Endothelial cell of hepatic sinusoid (primary cell): ENCODE measurements at regions not wholly inside any gene's neighbourhood (a gene's known extent, or its start where the extent isn't known, plus 50 kb on each side); places are given as distances from the start of the nearest gene placed in this dataset.

ENCODE experiments used
- in situ Hi-C: cut with HindIII; loops from 2 replicates; pipeline ENCODE4 v1.10.0; 2017; ENCODE audit warnings: low sequenced_read_pairs

DNA sequence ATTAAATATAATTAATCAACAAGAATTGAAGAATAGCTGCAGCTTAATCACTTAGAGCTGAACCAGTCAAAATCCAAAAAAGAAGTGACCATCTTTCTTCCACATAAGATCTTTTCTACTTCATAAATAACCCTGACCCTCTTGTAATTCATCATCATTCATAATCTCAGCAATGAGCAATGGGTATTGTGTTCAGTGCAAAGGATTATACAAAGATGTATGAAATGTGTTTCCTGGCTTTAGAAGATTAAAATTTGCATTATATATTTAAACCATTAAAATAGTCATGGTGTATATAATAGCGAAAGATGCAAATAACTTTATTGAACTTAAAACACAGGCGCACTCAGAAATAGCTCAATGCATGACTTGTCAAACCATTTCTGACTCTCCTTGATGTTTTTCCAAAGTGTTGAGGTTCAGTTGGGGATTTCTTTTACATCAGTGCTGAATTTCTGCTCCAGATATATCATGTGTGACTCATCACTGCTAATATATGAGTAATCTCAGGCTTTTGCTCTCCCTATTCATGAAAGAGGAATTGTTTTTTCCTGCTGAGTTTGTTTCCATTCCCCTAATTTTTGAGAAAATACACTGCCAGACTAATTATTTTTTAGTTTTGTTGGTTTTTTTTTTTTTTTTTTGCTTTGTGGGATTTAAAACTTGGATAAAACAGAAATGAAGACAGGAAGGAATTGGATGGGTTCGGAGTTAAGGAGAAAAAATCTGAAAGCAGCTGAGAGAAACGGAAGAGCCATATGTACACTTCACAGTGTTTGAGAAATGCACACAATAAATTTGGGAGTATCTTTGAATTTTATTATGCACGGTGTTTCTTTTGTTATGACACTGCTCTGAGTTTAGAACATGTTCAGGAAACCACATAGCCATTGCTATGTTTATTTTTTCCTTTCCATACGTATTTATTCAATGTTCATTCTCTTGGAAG, 290.1 kb upstream of the PCDH7 start:
- in situ Hi-C loops = no loop called here

DNA sequence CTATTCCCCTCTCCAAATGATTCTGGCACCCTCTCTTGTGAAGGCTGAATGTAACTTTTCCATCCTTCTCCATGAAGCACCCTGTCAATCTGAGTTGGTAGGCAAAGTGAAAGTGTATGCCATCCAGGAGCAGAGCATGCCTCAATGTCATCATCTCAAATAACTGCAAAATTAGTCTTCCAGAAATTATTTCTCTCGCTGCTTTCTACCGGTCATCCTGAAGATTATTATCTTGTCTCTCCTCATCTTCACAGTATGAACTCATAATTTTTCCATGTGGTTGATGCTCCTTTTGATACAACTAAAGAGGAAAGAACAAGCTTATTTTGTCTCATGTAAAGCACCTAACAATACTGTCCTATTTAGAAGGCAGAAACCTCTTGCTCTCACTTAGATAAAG, 285.5 kb upstream of the PCDH7 start:
- in situ Hi-C loops = no loop called here

DNA sequence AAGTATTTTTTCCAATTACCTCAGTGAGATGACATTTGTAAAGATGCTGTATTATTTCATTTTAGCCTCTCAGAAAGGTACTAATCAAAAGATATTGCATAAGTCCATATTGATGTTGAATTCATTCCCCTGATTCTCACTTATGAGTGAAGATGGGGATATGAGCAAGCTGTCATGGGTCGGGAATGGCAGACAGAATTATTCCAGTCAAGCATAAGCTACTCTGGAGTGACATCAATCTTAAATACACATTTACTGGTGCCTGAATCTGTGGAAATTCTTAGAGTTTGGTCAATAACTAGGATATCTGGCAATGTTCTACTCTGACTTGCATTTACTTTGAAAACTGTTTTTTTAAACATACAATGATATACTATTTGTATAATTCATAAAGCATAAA, 283.8 kb upstream of the PCDH7 start:
- in situ Hi-C loops = no loop called here

DNA sequence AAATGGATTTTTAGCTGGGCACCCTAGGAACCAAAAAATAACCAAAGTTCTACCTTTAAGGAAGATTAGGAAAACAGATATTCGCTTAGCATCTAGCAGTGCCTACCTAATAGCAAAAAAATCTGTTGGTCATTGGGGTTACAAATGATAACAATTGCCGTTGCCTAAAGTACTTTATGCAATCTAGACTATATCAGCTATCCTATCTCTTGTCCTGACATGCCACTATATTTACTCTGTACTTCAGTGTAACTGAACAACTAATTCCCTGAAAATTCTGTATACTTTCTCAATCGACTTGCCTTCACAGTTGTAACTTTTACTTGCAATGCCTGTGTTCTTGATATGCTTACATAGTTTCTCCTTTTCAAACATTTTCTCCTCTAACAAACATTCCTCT, 282.9 kb upstream of the PCDH7 start:
- in situ Hi-C loops = no loop called here

DNA sequence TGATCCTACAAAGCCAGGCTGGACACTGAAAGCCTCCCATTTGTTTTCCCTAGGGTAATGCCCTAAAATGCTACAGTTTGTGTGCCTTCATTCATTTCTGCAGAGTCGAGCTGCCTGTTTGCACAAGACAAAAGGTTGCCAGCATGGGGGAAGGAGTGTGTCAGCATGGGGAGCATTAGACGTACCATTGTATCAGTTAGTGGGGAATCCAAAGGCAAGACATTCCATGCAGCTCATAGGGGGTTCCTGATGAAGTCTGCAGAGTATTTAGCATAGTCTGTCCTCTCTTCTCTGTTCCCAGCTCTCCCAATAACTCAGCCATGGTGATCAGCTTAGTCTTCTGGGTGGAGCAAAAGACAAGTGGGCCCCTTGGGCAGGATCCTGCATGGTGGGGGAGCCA, 276.9 kb upstream of the PCDH7 start:
- in situ Hi-C loops = no loop called here

DNA sequence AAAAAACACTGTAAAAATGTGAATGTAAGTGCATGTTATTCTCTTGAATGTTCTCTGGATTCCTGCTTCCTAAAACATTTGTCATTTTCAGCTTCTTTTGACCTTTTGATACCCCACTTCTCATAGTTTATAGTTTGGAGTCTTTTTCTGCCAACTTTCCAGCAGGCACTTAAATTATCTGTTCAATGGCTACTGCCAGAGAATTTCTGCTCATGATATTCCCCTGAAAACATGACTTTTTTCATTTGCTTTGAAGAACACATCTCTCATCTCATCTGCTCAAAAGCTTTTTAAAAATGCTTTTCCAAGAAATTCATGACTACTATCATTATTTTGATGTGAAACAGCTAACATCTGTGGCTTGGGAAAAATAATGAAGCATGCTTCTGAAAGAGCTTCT, 269.7 kb upstream of the PCDH7 start:
- in situ Hi-C loops = no loop called here

DNA sequence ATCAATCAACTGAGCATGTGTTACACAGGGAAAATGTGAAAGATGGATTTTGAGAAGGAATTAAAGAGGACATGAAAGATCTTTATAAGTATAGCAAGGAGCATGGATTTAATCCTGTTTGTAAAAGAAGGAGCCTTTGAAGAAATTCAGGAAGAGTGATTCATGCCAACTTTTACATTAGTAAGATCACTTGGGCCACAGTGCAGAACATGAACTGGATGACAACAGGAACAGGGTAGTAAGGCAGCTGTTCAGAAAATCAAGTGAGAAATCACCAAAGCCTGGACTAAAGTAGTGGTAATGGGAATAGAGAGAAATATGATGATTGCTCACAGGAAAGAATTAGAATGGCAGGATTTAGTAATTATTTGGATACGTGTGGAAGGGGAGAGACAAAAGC, 265.7 kb upstream of the PCDH7 start:
- in situ Hi-C loops = no loop called here

DNA sequence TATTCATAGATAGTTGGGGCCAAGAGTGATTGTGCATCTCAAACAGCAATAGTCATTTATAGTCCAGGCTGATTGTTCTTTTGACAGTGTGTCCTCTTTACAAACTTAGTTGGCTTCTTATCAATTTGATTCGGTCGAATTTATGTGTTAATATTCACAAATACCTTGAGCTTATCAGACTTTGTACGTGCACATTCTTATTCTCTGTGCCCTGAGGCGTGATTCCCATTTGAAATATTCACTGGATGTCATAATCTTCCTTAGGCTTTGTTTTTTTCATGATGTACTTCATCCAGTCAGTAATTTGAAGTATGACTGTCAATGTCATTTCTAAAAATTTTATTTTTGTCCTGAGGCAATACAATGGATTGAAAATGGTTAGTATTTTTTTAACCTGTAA, 263.5 kb upstream of the PCDH7 start:
- in situ Hi-C loops = no loop called here

DNA sequence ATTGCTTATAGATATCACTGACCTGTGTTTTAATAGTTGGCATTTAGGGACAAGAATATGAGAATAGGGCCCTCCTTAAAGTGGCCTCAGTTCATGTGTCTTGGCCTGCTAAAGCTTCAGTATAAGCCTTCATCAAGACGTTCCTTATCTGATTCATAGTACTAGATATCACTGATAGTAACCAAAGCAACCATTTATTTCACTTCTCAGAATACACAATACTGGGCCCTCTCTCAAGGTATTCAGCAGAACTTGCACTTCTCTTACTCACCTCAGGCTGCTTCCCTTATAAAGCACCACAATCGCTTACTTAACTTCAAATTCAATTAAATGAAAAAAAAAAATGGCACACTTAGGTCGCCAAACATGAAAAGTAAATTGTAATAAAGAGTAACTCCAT, 259.4 kb upstream of the PCDH7 start:
- in situ Hi-C loops = no loop called here

DNA sequence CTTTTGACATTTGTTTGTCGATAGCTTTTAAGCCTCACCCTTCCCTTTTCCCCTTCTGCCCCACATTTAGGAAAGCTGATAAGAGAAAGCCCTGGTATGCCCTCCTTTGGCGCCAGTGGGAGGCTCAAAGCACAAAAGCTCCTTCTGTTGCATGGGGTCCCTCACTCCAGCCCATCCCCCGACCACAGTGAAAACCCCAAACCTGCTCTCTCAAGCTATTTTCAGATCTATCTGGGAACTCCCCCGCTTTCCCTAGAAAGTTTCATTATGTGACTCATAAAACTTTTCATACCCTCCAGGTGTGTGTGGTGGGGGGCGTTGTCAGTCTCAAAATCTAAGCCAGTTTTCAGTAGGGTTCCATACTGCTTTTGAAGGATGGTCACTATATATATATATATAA, 259.0 kb upstream of the PCDH7 start:
- in situ Hi-C loops = no loop called here

DNA sequence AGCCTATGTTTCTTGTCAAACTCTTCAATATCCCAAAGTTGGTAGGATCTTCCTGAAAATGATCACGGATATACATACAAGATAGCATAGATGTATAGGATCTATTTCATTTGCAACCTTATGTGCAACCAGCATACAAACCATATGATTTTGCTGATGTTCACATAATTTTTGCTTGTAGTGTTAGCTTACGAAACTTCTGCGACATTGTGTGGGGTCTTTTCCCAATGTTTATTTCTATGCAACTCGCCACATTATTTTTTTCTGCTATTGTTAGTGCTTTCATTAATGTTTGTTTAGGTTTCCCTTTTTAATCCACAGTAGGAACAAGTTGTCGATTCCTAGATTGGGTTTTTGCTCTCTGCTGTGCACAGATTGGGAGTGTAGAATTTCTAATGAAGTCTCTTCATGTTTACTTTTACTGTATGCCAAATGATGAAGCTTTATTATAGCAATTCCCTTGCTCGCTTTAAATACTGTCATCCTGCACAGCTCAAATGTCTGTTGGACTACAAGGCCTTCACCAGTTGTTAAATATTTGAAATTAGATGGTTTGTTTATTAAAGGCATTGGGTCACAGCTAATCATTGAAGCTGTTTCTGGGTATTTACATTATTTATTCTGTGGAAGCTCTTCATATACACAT, 257.6 kb upstream of the PCDH7 start:
- in situ Hi-C loops = no loop called here

DNA sequence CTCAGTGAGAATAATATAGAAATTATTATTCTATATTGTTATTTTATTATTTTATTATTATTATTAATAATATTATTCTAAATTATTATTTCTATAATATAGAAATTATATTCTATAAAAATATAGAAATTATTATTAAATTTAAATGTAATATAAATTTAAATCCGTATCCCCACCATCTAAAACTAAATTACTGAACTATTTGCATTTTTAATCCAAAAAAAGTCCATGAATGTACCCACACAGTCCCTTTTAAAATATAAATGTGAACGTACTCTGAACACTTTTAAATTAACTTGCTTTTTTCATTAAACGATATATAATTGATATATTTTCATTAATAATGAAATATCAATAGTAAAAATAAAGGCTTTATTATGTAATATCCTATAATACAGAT, 248.3 kb upstream of the PCDH7 start:
- in situ Hi-C loops = no loop called here

DNA sequence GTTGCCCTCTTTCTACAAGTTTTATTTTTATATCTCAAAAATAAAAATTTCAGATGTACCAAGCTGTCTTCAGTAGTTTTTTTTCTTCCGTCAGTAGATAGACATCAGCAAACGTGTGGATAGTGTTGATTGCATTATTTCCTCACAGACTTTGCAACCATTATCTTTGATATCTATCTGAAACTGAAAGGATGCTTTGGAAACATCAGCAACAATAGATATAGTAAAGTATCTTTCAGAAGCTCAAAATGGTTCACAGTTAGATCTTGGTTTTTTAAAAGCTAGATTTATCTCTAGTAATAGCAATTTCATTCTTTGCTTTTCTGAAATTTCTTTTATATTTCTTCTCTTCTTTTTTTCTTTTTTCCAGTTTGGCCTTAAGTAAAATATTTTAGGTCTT, 246.9 kb upstream of the PCDH7 start:
- in situ Hi-C loops = no loop called here

DNA sequence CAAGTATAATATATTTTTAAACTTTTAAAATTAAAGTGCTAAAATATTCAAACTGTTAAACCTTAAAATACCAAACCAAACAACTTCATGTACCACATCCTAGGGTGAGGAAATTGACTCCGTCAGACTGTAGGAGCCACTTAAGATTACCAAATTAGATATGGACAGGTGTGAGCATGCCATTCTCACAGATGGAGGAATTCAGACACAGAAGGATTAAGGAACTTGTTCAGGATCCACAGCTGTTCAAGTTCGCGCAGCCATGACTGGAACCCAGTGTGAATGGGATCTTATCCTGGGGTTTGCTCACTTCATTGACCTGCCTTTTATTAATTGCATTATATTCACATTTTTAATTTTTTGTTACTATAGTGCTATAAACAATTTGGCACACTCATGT, 224.9 kb upstream of the PCDH7 start:
- in situ Hi-C loops = no loop called here

DNA sequence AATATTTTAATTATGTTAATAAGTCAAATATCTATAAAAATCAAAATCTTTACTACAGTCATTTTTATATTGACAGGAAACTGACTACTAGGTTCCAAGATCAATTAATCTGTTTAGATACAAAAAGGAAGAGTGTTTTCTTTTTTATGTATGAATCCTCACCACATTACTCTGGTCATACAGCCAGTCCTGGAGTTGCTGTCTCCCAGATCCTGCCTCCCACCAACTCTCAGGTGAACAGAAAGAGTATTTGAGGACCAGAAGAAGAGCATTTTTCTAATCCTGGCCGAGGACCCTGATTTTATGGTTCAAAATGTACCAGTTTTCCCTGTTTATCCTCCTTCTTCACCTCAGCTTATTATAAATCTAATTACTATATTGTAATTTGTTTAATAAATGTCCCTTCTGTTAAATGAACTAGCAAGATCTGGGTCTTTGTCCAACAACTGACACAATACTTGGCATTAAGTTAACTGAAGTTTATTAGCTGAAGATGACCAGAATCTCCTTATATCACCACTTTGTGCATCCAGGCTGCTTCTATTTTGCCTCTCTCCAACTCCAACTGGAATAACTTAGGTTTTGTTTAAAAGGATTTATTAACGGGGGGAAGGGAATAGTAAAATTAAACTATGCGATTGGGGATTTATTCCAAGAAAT, 224.4 kb upstream of the PCDH7 start:
- in situ Hi-C loops = no loop called here

DNA sequence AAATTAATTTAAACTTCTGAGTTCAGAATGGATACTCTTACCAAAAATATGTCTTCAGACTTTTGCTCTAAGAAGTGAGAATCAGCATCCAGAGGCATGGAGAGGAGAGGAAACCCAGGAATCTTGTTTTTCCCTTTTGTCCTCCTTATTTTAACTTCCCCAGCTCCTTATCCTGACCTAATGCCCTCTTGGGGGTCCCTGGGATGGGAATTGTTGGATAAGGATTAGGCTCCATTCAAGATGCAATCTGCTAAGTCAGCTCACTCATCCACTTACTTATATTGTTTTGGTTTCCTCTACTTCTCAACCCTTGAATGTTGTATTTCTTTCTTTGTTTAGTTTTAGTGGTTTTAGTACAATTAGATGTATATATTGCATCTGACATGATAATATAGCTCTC, 208.4 kb upstream of the PCDH7 start:
- in situ Hi-C loops = no loop called here

DNA sequence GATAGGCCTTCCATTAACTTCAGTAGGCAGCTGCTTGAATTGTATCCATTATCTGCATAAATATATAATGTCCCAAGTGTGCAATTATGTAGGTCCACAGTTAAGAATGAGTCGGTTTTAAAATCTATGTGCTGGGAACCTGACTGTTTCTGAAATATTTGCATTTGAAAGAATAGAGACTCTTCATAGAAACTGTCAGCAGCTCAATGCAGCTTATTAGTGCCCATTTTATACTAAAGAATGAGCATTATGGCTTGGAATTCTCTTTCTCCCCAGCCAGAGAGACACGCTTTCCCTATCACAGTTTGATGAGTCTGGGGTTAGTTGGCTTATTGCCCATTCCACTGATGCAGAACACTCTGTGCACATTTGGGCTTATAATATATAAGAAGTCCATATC, 202.0 kb upstream of the PCDH7 start:
- in situ Hi-C loops = no loop called here

DNA sequence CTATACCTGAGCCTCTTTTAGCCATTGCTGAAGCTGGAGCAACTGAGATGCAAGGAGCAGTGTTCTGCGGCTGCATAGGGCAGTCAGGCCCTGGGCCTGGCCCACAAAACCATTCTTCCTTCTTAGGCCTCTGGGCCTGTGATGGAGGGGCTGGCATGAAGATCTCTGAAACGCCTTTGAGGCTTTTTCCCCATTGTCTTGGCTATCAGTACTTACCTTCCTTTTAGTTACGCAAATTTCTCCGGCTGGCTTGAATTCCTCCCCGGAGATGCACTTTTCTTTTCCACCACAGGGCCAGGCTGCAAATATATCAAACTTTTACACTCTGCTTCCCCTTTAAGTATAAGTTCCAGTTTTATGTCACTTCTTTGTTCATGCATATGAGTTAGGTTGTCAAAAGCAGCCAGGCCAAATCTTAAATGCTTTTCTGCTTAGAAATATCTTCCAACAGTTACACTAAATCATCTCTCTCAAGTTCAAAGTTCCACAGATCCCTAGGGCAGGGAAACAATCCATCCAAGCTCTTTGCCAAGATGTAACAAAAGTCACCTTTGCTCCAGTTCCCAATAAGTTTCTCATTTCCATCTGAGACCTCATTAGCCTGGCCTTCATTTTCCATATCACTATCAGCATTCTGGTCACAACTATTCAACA, 194.4 kb upstream of the PCDH7 start:
- in situ Hi-C loops = no loop called here

DNA sequence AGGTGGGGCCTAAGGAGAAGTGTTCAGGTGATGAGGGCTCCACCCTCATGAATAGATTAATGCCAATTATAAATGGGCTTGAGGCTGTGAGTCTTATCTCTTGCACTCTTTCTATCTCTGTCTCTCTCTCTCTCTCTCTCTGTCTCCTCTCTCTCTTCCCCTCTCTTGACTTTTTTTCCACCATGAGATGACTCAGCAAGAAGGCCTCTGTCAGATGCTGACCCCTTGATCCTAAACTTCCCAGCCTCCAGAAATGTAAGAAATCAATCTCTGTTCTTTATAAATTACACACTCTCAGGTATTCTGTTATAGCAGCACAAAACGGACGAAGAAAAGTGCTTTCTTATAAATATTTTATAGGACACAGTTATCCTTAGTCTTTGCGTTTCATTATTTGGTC, 184.9 kb upstream of the PCDH7 start:
- in situ Hi-C loops = no loop called here

DNA sequence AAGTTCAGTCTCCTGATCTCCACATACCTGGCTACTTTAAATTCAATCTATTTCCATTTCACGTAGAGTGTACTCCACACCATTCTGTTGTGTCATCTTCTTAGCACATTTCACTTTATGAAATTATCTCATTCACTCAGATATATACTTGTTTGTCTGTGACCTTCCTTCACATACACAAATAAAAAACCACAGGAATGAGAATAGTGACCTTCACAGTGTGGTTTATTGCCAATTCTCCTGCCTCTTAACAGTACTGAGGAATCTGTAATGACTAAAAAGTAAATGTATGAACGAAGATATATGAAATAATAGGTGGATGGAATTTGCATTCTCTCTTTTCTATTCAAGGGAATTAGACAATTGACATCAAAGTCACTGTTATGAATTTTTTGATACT, 183.9 kb upstream of the PCDH7 start:
- in situ Hi-C loops = no loop called here

DNA sequence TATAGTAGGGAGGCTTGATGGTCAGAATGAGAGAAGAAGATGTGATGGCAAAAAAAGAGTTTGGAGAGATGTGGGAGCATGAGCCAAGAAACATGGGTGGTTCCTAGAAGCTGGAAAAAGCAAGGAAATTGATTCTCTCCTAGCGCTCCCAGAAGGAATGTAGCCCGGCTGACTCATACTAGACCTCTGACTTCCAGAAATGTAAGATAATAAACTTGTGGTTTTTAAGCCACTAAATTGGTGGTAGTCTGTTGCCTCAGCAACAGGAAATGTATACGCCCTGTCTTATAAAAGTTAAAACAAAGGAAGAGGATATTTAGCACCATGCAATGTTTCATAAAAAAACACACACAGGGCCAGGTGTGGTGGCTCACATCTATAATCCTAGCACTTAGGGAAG, 182.7 kb upstream of the PCDH7 start:
- in situ Hi-C loops = no loop called here

DNA sequence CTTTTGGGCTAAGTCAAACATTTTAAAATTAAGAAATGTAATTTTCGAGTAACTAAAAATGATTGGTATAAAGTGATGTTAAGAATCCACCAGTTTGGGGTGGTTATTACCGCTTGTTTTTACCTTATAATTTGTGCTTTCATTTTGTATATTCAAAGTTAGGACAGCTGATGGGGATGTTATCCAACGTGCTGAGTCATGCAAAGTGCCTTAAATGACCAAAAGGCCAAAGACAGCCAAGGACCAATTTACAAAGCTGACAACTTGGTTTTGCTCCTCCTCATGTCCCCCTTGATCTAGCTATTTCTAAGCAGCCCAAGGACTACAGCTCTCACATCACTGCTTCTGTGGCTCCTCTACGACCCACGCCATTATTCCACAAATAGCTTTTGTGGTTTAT, 181.4 kb upstream of the PCDH7 start:
- in situ Hi-C loops = no loop called here
